Type B pancreatic cell (in vitro differentiated cells): ENCODE measurements at regions not wholly inside any gene's neighbourhood (a gene's known extent, or its start where the extent isn't known, plus 50 kb on each side); places are given as distances from the start of the nearest gene placed in this dataset.

Experiments
- DNase-seq: peaks from one replicate; pipeline ENCODE4 v3.0.0; 2021; ENCODE audit warnings: mixed read lengths; ENCODE audit not compliant: unreplicated experiment; ENCODE audit errors: extremely low spot score
- H3K27ac Mint-ChIP-seq: 2 replicates; pipeline ENCODE4 v1.8.0; 2021; ENCODE audit warnings: mild to moderate bottlenecking, mixed read lengths
- H3K27me3 Mint-ChIP-seq: 2 replicates; pipeline ENCODE4 v1.8.0; 2021; ENCODE audit warnings: mixed read lengths
- H3K36me3 Mint-ChIP-seq: 2 replicates; pipeline ENCODE4 v1.8.0; 2021; ENCODE audit warnings: mixed read lengths
- H3K4me1 Mint-ChIP-seq: one replicate; pipeline ENCODE4 v1.8.0; 2021; ENCODE audit warnings: mixed read lengths; ENCODE audit not compliant: unreplicated experiment
- H3K4me3 Mint-ChIP-seq: 2 replicates; pipeline ENCODE4 v1.8.0; 2021; ENCODE audit warnings: mild to moderate bottlenecking, mixed read lengths
- H3K9me3 Mint-ChIP-seq: 2 replicates; pipeline ENCODE4 v1.8.0; 2021; ENCODE audit warnings: mixed read lengths
- CTCF ChIP-seq: fragments of 200-600 bp; sonication (generic); conservative IDR thresholded peaks from 2 replicates; pipeline ENCODE4 v1.5.0; 2021; ENCODE audit warnings: antibody characterized with exemption, mild to moderate bottlenecking

DNA sequence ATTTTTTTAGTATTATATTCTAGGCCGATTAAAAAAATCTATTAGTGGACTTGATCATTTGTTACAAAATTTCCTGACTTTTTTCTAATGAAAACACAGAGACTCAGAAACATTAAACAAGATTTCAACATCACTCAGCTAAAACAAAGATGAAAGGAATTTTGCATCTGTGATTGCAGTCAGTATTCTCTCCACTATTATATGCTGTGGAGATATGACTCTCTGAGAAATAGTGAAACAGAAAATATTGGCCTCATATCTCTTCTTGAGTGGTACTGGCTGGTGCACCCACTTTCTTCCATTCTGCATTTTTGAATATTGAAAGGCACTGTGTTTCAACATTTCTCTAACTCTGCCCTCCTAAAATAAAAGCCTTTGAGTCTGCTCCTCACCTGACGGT, 914.2 kb downstream of the TSN start:
- DNase-seq, result no peak
- Mint-ChIP-seq H3K27ac (no peak overlapping the region), H3K9me3 (no peaks in the 10 kb centered on the region), H3K4me1 (peaks cover 17% of the 10 kb centered on the region), H3K4me3 (no peak overlapping the region), H3K36me3 (no peaks in the 10 kb centered on the region), H3K27me3 (no peaks in the 10 kb centered on the region)
- TF ChIP-seq CTCF, result no peak

- H3K36me3 Mint-ChIP-seq, result no peaks in the 10 kb centered on the region
- no peaks in the 10 kb centered on the region for H3K9me3 Mint-ChIP-seq
- peaks cover 13% of the 10 kb centered on the region for H3K4me1 Mint-ChIP-seq
- no peak for DNase-seq
- H3K27me3 Mint-ChIP-seq, result no peaks in the 10 kb centered on the region
- no peak for TF ChIP-seq CTCF
- no peak overlapping the region for H3K27ac Mint-ChIP-seq
- H3K4me3 Mint-ChIP-seq, result no peak overlapping the region
Observed at GRCh38 chr2:122670897-122671296, 915.4 kb downstream of the TSN start.

- peaks cover 3% of the 10 kb centered on the region for H3K27me3 Mint-ChIP-seq
- no peaks in the 10 kb centered on the region for H3K4me1 Mint-ChIP-seq
- TF ChIP-seq CTCF, result no peak
- H3K9me3 Mint-ChIP-seq, result peaks cover 4% of the 10 kb centered on the region
- H3K4me3 Mint-ChIP-seq, result no peak overlapping the region
- DNase-seq, result no peak
- no peaks in the 10 kb centered on the region for H3K36me3 Mint-ChIP-seq
- no peak overlapping the region for H3K27ac Mint-ChIP-seq
Observed at GRCh38 chr2:122680662-122681061, 925.2 kb downstream of the TSN start.

- H3K36me3 Mint-ChIP-seq, result no peaks in the 10 kb centered on the region
- TF ChIP-seq CTCF, result no peak
- H3K9me3 Mint-ChIP-seq, result peaks cover 4% of the 10 kb centered on the region
Observed at GRCh38 chr2:122681626-122682025, 926.2 kb downstream of the TSN start.

DNA sequence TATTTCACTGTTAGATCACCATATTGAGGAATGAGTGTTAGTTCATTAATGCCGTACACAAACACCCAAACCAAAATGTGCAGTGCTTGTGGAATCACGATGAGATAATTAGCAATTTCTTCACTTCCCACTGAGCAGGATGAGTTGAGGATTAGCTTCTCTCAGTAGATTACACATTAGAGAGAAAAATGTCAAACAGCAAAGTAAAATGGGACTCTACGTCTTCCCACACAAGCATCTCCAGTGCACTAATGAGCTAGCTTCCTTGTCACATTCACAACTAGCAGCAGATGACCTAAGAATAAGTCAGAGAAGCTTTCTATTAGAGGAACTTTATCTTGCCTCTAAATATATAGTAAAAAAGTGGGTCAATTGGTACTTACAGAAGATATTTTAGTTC, 926.9 kb downstream of the TSN start:
- Mint-ChIP-seq H3K36me3 (no peaks in the 10 kb centered on the region), H3K4me3 (no peak overlapping the region), H3K27me3 (peaks cover under 1% of the 10 kb centered on the region), H3K4me1 (no peaks in the 10 kb centered on the region), H3K9me3 (peaks cover 4% of the 10 kb centered on the region), H3K27ac (no peak overlapping the region)
- no peak for DNase-seq
- TF ChIP-seq CTCF, result no peak

More at GRCh38 chr2:122681626-122682025, 926.2 kb downstream of the TSN start:
- H3K4me1 Mint-ChIP-seq, result no peaks in the 10 kb centered on the region
- H3K4me3 Mint-ChIP-seq, result no peak overlapping the region
- peaks cover 3% of the 10 kb centered on the region for H3K27me3 Mint-ChIP-seq
- no peak overlapping the region for H3K27ac Mint-ChIP-seq
- DNase-seq, result no peak

- H3K36me3 Mint-ChIP-seq, result no peaks in the 10 kb centered on the region
- H3K9me3 Mint-ChIP-seq, result peaks cover 4% of the 10 kb centered on the region
- no peaks in the 10 kb centered on the region for H3K4me1 Mint-ChIP-seq
- H3K4me3 Mint-ChIP-seq, result no peak overlapping the region
- H3K27ac Mint-ChIP-seq, result no peak overlapping the region
- no peak for TF ChIP-seq CTCF
- no peaks in the 10 kb centered on the region for H3K27me3 Mint-ChIP-seq
- no peak for DNase-seq
Observed at GRCh38 chr2:122683018-122683417, 927.6 kb downstream of the TSN start.
